ENCODE measurements at regions not wholly inside any gene's neighbourhood (a gene's known extent, or its start where the extent isn't known, plus 50 kb on each side); places are given as distances from the start of the nearest gene placed in this dataset.

- TF ChIP-seq POLR2A (IDR thresholded peaks at IDR 0.05; ENCODE audit: low read length), result no peak
- no peak for TF ChIP-seq GATA1 (IDR thresholded peaks at IDR 0.05; ENCODE audit: low read depth, low read length)
- no peak for DNase-seq
Measured at GRCh38 chr2:236867441-236868260, 218.0 kb upstream of the COPS8 start.

GRCh38 chr2:236870370-236870769 is 215.3 kb upstream of the COPS8 start:
- no peak for DNase-seq
- TF ChIP-seq POLR2A (IDR thresholded peaks at IDR 0.05; ENCODE audit: low read length), result no peak
- TF ChIP-seq GATA1 (IDR thresholded peaks at IDR 0.05; ENCODE audit: low read depth, low read length), result no peak

GRCh38 chr2:236871500-236872001 is 214.1 kb upstream of the COPS8 start:
- DNase-seq, result no peak
- TF ChIP-seq POLR2A (IDR thresholded peaks at IDR 0.05; ENCODE audit: low read length), result no peak
- TF ChIP-seq GATA1 (IDR thresholded peaks at IDR 0.05; ENCODE audit: low read depth, low read length), result no peak

GRCh38 chr2:236872015-236872414 is 213.7 kb upstream of the COPS8 start:
- no peak for TF ChIP-seq POLR2A (IDR thresholded peaks at IDR 0.05; ENCODE audit: low read length)
- no peak for TF ChIP-seq GATA1 (IDR thresholded peaks at IDR 0.05; ENCODE audit: low read depth, low read length)
- no peak for DNase-seq

- TF ChIP-seq POLR2A (IDR thresholded peaks at IDR 0.05; ENCODE audit: low read length), result no peak
- no peak for TF ChIP-seq GATA1 (IDR thresholded peaks at IDR 0.05; ENCODE audit: low read depth, low read length)
Measured at GRCh38 chr2:236872981-236873380, 212.7 kb upstream of the COPS8 start.

GRCh38 chr2:236873636-236874035 is 212.1 kb upstream of the COPS8 start:
- no peak for DNase-seq
- no peak for TF ChIP-seq GATA1 (IDR thresholded peaks at IDR 0.05; ENCODE audit: low read depth, low read length)
- TF ChIP-seq POLR2A (IDR thresholded peaks at IDR 0.05; ENCODE audit: low read length), result no peak

More at GRCh38 chr2:236872981-236873380, 212.7 kb upstream of the COPS8 start:
- no peak for DNase-seq

- DNase-seq, result no peak
- TF ChIP-seq GATA1 (IDR thresholded peaks at IDR 0.05; ENCODE audit: low read depth, low read length) (no peak), POLR2A (IDR thresholded peaks at IDR 0.05; ENCODE audit: low read length) (no peak)
Measured at GRCh38 chr2:236874866-236875481, 210.7 kb upstream of the COPS8 start.

GRCh38 chr2:236875906-236876505 is 209.7 kb upstream of the COPS8 start:
- DNase-seq, result no peak
- TF ChIP-seq POLR2A (IDR thresholded peaks at IDR 0.05; ENCODE audit: low read length), result no peak
- no peak for TF ChIP-seq GATA1 (IDR thresholded peaks at IDR 0.05; ENCODE audit: low read depth, low read length)

GRCh38 chr2:236876642-236877041 is 209.0 kb upstream of the COPS8 start:
- no peak for DNase-seq
- TF ChIP-seq POLR2A (IDR thresholded peaks at IDR 0.05; ENCODE audit: low read length), result no peak

GRCh38 chr2:236877972-236878371 is 207.7 kb upstream of the COPS8 start:
- DNase-seq, result no peak
- no peak for TF ChIP-seq POLR2A (IDR thresholded peaks at IDR 0.05; ENCODE audit: low read length)
- TF ChIP-seq GATA1 (IDR thresholded peaks at IDR 0.05; ENCODE audit: low read depth, low read length), result no peak

GRCh38 chr2:236879416-236879963 is 206.2 kb upstream of the COPS8 start:
- TF ChIP-seq GATA1 (IDR thresholded peaks at IDR 0.05; ENCODE audit: low read depth, low read length) (no peak), POLR2A (IDR thresholded peaks at IDR 0.05; ENCODE audit: low read length) (no peak)
- no peak for DNase-seq

- TF ChIP-seq GATA1 (IDR thresholded peaks at IDR 0.05; ENCODE audit: low read depth, low read length), result no peak
- TF ChIP-seq POLR2A (IDR thresholded peaks at IDR 0.05; ENCODE audit: low read length), result no peak
Measured at GRCh38 chr2:236882074-236882473, 203.6 kb upstream of the COPS8 start.

GRCh38 chr2:236882930-236883329 is 202.8 kb upstream of the COPS8 start:
- no peak for DNase-seq
- no peak for TF ChIP-seq GATA1 (IDR thresholded peaks at IDR 0.05; ENCODE audit: low read depth, low read length)

More at GRCh38 chr2:236882074-236882473, 203.6 kb upstream of the COPS8 start:
- no peak for DNase-seq

- no peak for DNase-seq
- TF ChIP-seq GATA1 (IDR thresholded peaks at IDR 0.05; ENCODE audit: low read depth, low read length), result no peak
Measured at GRCh38 chr2:236883819-236884218, 201.9 kb upstream of the COPS8 start.

Measured in erythroblast (primary cell).